GM21717 (cell line): ENCODE measurements at regions not wholly inside any gene's neighbourhood (a gene's known extent, or its start where the extent isn't known, plus 50 kb on each side); places are given as distances from the start of the nearest gene placed in this dataset.
A peak's percentile ranks its signal among the peaks of the same experiment; 100 is the strongest.

ENCODE experiments used
- ATAC-seq: cut with Tn5 transposase; IDR thresholded peaks from one replicate; pipeline ENCODE4 v1.9.1; 2021; ENCODE audit warnings: mild to moderate bottlenecking, moderate library complexity; ENCODE audit not compliant: unreplicated experiment

DNA sequence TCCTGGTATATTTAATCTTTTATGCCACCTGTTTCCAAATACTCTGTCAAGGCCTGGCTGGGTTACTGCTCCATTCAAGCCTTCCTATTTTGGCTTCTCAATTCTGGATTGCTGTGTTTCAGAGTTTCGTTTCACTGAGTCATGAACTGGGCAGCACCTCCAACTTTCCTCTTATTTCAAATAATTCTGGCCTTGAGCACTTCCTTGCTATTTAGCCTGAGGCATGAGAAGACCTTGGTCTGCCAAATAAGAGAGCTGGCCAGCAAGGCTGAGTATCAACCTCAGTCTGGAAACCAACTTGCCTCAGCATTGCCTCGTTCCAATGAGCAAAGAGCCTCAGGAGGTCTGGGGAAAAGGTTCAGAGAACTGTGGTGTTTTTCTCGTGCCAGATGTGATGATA is 66.6 kb downstream of the TNFAIP3 start:
- ATAC-seq = no peak

- ATAC-seq = no peak
These were observed 69.7 kb downstream of the TNFAIP3 start for GRCh38 chr6:137936798-137937197.

GRCh38 chr6:137937834-137938233 is 70.8 kb downstream of the TNFAIP3 start:
- no peak for ATAC-seq

GRCh38 chr6:137938770-137939379 is 71.8 kb downstream of the TNFAIP3 start:
- no peak for ATAC-seq

GRCh38 chr6:137941995-137942394 is 74.9 kb downstream of the TNFAIP3 start:
- ATAC-seq = no peak

GRCh38 chr6:137942736-137943135 is 75.7 kb downstream of the TNFAIP3 start:
- ATAC-seq = no peak

GRCh38 chr6:137944381-137944780 is 77.3 kb downstream of the TNFAIP3 start:
- peak; percentile 34 for ATAC-seq

DNA sequence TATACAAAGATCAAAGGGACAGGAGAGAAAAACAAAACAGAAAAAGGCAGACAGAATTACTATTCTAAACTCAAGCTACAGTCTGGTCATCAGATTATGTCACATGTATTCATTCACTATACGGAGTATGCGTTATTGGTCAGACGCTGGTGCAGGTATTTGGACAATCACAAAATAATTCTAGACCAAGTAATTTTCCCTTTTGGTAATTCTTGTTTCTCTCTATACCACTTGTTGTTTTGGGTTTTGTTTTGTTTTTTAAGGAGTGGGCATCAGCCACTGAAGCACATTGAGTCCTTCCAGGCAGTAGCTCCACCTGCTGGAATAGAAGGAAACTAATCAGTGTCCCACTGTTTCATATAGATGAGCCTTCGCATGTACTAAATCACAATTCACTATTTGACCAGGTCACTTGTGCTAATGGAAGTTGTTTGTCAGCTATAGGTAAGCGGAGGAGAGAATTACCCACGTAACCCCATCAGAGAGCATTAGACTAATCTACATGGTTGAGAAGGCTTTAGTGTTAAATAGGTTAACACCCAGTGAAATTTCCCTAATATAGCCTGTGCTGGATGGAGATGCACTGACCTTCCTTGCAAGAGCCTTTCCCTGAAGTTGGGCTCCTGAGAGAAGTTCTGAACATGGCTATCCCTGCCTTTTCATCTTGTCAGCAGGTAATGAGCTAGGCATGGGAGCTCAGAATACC is 77.9 kb downstream of the TNFAIP3 start:
- peak; percentile 23 for ATAC-seq

- ATAC-seq = peak; percentile 53
These were observed 82.8 kb downstream of the TNFAIP3 start for GRCh38 chr6:137949686-137950390.

DNA sequence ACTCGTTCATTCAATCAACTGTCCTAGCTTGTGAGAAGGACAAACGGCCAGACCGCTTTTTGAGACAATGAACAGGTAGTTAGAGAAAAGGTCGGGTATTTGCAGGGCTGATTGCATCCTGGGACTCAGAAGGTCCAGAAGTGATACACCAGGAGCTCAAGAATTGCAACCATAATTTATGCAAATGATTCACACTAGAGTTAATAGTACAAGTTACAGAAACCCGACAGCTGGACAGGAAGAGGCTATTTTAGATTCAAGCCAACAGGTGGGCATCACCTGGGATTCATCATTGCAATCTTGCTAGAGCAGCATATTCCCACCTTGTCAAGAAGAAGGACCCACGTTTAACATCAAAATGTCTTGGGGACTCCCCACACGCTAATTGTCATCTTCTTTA is 83.5 kb downstream of the TNFAIP3 start:
- peak; percentile 37 for ATAC-seq

DNA sequence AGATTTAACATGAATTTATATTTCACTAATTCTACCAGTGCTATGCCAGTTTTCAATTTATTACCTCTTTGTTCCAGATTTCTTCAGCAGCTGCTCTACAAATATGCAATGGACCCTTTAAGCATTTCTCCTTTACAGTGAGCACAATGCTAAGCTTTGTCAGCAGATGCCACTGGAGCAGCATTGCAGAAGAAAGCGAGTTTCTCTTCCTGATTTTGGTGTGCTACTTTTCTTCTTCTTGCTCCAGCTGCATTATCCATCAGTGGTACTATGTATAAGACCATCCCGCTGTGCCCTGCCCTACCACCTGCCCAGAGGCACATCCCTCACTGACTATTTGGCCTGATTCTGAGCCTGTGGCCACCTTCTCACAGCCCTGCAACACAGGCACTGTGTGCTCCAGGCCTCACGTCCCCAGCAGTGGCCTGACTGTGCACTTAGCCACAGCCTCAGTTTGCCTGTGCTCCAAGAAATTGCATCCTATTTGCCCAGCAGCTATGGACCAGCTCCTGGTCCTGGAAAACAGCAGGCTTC is 84.1 kb downstream of the TNFAIP3 start:
- ATAC-seq = peak; percentile 53

DNA sequence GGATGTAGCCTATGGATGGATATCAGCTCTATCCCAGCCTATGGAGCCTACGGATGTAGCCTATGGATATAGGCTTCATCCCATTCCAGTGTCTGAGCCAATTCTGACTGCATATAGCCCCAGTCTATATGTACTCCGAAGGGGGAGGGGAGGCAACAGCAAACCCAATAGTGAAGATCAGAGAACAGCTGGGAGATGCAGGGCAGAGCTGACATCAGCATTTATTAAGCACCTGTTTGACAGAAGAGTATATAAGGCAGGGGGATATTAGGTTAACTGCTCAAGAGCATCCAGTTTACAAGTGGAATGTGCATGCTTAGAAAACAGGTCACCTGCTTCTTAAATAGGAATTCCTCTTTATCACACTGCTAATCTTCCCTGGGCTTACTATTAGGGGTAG is 85.2 kb downstream of the TNFAIP3 start:
- no peak for ATAC-seq

DNA sequence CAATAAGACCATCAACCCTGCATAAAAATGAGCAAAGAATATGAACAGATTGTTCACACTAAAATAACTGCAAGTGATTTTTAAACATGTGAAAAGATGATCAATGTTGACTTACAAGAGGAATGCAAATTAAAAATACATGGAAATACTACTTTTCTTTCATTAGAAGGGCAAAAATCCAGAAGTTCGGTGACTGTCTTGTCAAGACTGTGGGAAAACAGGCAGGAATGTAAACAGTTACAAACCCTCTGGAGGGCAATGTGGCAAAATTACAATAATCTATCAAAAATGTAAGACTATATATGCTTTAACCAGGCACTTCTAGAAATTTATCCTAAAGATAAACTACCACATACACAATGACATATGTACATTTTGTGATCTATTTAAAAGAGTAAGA is 86.7 kb downstream of the TNFAIP3 start:
- no peak for ATAC-seq

GRCh38 chr6:137954253-137954652 is 87.2 kb downstream of the TNFAIP3 start:
- no peak for ATAC-seq

DNA sequence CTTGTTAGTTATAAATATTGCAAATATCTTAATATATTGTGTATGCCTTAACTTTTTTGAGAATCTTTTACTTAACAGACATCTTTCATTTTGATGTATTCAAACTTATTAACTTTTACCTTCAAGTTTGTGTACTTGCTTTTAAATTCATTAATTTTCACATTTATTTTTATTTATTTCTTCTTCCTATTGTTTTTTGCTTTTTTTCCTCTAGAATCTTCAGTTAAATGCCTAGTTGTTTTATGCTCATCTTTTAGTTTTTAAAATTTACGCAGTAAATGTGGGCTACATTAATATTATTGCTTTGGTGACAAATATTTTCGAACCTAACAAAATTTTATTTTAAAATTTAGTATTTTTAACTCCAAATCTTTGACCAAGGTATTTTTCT is 89.0 kb downstream of the TNFAIP3 start:
- ATAC-seq = no peak

DNA sequence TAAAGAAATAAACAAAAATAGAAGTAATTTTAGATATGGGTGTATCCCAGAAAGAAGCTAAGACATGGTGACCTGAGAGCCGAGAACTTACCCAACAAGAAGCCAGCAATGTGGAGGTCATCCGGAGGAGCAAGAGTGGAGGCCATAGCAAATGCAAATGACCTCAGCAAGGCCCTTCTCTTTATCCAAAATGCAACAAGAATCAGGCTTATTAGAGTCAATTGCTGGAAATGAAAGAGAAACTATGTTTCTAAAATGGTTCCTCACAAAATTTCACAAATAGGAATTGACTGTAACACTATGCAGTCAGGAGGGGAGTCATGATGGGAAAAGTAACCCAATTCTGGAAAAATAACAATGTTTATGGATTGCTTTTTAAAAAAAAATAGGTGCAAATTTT is 90.4 kb downstream of the TNFAIP3 start:
- no peak for ATAC-seq

- ATAC-seq = no peak
These were observed 91.9 kb downstream of the TNFAIP3 start for GRCh38 chr6:137958811-137959565.

DNA sequence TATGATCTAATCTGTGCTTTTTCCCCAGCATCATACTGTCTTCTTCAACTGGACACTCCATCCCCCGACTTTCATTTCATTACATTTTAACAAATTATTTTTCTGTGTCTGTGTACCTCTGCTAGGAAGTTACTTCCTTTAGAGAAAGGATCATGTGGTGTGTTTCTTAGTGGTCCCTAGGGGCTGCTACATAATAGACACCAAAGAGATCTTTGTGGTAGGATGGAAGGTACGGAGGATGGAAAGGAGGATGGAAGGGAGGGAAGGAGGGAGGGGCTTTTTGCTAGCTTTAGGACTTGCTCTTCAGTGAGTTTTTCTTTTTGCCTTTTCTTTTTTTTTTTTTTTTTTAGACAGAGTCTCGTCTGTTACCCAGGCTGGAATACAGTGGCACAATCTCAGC is 95.7 kb downstream of the TNFAIP3 start:
- ATAC-seq = no peak

DNA sequence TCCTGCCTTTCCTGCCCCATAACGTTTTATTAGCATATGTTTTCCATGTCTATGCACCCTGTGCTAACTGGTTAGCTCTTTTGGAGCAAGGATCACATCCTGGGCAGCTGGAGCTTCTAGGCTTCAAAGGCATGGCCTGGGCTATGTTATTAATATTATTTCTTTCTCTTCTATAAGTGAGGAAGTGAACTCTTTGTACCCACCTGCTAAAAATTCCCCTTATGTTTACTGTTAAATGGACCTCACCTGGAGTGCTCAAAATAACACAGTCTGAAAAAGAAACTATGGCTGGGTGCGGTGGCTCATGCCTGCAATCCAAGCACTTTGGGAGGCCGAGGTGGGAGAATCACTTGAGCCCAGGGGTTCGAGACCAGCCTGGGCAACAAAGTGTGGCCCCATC is 97.8 kb downstream of the TNFAIP3 start:
- ATAC-seq = peak; percentile 47

DNA sequence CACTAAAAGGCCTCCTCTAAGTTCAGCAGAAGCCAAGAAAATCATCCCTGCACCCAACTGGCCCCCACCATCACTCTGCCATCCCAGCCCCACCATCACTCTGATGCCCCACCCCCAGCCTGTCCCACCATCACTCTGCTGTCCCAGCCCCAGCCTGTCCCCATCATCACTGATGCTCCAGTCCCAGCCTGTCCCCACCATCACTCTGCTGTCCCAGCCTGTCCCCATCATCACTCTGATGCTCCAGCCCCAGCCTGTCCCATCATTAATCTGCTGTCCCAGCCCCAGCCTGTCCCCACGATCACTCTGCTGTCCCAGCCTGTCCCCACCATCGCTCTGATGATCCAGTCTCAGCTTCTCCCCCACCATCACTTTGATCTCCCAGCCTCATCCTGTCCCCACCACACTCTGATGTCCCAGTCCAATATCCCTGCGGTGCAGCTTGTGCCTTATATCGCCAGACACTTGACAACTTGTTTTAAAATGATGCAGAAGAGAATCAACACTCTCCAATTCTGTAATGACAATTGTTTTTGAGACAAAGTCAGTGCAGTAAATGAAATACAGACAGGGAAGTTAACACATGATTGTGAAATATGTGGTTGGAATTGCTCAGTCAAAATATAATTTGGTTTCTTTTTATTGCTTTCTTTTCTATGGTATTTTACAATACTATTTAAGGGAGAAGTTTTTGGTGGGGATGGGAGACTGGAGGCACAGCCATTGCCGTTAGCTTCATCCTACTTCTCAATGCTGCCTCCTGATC is 100.8 kb downstream of the TNFAIP3 start:
- ATAC-seq = no peak

- no peak for ATAC-seq
These were observed 101.4 kb downstream of the TNFAIP3 start for GRCh38 chr6:137968455-137968804.
